ENCODE measurements at regions not wholly inside any gene's neighbourhood (a gene's known extent, or its start where the extent isn't known, plus 50 kb on each side); places are given as distances from the start of the nearest gene placed in this dataset.

- TF ChIP-seq, protein P1, sequence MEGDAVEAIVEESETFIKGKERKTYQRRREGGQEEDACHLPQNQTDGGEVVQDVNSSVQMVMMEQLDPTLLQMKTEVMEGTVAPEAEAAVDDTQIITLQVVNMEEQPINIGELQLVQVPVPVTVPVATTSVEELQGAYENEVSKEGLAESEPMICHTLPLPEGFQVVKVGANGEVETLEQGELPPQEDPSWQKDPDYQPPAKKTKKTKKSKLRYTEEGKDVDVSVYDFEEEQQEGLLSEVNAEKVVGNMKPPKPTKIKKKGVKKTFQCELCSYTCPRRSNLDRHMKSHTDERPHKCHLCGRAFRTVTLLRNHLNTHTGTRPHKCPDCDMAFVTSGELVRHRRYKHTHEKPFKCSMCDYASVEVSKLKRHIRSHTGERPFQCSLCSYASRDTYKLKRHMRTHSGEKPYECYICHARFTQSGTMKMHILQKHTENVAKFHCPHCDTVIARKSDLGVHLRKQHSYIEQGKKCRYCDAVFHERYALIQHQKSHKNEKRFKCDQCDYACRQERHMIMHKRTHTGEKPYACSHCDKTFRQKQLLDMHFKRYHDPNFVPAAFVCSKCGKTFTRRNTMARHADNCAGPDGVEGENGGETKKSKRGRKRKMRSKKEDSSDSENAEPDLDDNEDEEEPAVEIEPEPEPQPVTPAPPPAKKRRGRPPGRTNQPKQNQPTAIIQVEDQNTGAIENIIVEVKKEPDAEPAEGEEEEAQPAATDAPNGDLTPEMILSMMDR (conservative IDR thresholded peaks at IDR 0.05; ENCODE audit: low read depth in 2 of 2), result no peak
- TF ChIP-seq CREB1 (CRISPR knock-in tag; IDR thresholded peaks at IDR 0.05; ENCODE audit: low read depth) (no peak), EZH2 (IDR thresholded peaks at IDR 0.05; ENCODE audit: low read depth, unreplicated experiment) (no peak), STAT1 (IDR thresholded peaks at IDR 0.05; ENCODE audit: unreplicated experiment) (no peak), EZH2phosphoT487 (IDR thresholded peaks at IDR 0.05; ENCODE audit: unreplicated experiment) (no peak)
Measured at GRCh38 chr13:85089186-85089585, 710.0 kb downstream of the SLITRK6 start (continued).

DNA sequence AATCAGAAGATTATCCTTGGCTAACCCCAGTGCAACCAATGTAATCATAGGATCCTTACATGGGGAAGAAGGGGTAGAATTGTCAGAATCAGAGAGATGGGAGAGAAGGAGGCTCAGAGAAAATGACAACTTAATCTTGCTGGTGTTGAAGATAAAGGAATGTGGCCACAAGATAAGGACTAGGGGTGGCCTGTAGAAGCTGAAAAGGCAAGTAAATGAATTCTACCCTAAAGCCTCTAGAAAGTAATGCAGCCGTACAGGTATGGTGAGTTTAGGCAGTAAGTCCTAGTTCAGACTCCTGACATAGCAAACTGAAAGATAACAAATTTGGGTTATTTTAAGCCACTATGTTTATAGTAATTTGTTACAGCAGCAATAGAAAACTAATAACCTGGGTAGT lies 718.5 kb downstream of the SLITRK6 start:
- H3K27ac Mint-ChIP-seq, result no peak overlapping the region
- H3K4me1 ChIP-seq (ENCODE audit: insufficient read depth), result no peaks in the 10 kb centered on the region
- TF ChIP-seq EZH2phosphoT487 (IDR thresholded peaks at IDR 0.05; ENCODE audit: unreplicated experiment) (no peak), REST (IDR thresholded peaks at IDR 0.05; ENCODE audit: unreplicated experiment) (no peak), ZNF462 (CRISPR knock-in tag; IDR thresholded peaks at IDR 0.05) (no peak), NANOG (IDR thresholded peaks at IDR 0.05; ENCODE audit: borderline replicate concordance) (no peak), ZNF114 (CRISPR knock-in tag; IDR thresholded peaks at IDR 0.05) (no peak), JUNB (IDR thresholded peaks at IDR 0.05; ENCODE audit: unreplicated experiment) (no peak), ZNF331 (CRISPR knock-in tag; IDR thresholded peaks at IDR 0.05; ENCODE audit: low read depth) (no peak), EZH2 (IDR thresholded peaks at IDR 0.05; ENCODE audit: low read depth, unreplicated experiment) (no peak), STAT1 (IDR thresholded peaks at IDR 0.05; ENCODE audit: unreplicated experiment) (no peak), POLR2AphosphoS5 (IDR thresholded peaks at IDR 0.05; ENCODE audit: low read depth) (no peak)
- TF ChIP-seq, protein P1 (conservative IDR thresholded peaks at IDR 0.05; ENCODE audit: low read depth in 2 of 2), result no peak

More for the DNA sequence above, 718.5 kb downstream of the SLITRK6 start:
- H3F3A ChIP-seq (replicated peaks; ENCODE audit: low read depth), result no peaks in the 10 kb centered on the region
- H3K4me3 ChIP-seq, result no peak overlapping the region
- no peaks in the 10 kb centered on the region for H3K36me3 ChIP-seq (ENCODE audit: insufficient read depth)
- Mint-ChIP-seq H3K36me3 (ENCODE audit: low read depth) (no peaks in the 10 kb centered on the region), H3K9me3 (no peaks in the 10 kb centered on the region), H3K27me3 (ENCODE audit: insufficient read depth, low read depth, poor library complexity) (no peaks in the 10 kb centered on the region), H3K4me1 (no peaks in the 10 kb centered on the region), H3K4me3 (no peak overlapping the region)
- H3K27me3 ChIP-seq (ENCODE audit: insufficient read depth), result no peaks in the 10 kb centered on the region
- H3K27ac ChIP-seq (ENCODE audit: low read depth), result no peak overlapping the region
- H3K9me2 ChIP-seq (ENCODE audit: insufficient read depth), result no peaks in the 10 kb centered on the region; the same call in 1 of the 2 replicates
- no peaks in the 10 kb centered on the region for H3K79me2 ChIP-seq (replicated peaks; ENCODE audit: insufficient read depth)
- ATAC-seq, result no peak
- DNase-seq (ENCODE audit: low spot score), result no peak
- no peak overlapping the region for H3K4me2 ChIP-seq
- no peaks in the 10 kb centered on the region for H4K20me1 ChIP-seq (replicated peaks; ENCODE audit: insufficient read depth)
- H2AFZ ChIP-seq, result no peak overlapping the region
